Tibial nerve (tissue), 4 donors: ENCODE measurements at regions not wholly inside any gene's neighbourhood (a gene's known extent, or its start where the extent isn't known, plus 50 kb on each side); places are given as distances from the start of the nearest gene placed in this dataset.

Experiments used
- EP300 ChIP-seq, 2 donors: sonication (generic); formaldehyde crosslinking; IDR thresholded peaks; one replicate each; pipeline ENCODE4 v1.6.1; 2017; ENCODE audit warnings: antibody characterized with exemption in 2 of 2, mild to moderate bottlenecking in 1 of 2
- POLR2A ChIP-seq, 2 donors: fragments of 450-650 bp; IDR thresholded peaks; one replicate each; pipeline ENCODE4 v1.6.1; 2017; ENCODE audit warnings: antibody characterized with exemption in 2 of 2, mild to moderate bottlenecking in 2 of 2, moderate library complexity in 2 of 2
- TF ChIP-seq, protein P1 (sequence below), 5 experiments: fragments of 200-600 bp in 3 of 5; fragments of 450-650 bp in 2 of 5; sonication (generic) in 3 of 5; IDR thresholded peaks; one replicate each; pipeline ENCODE4 v1.5.1; 2016 to 2019; ENCODE audit warnings: antibody characterized with exemption in 5 of 5, mild to moderate bottlenecking in 3 of 5, moderate library complexity in 2 of 5

GRCh38 chr7:72524037-72524436 is 111.9 kb upstream of the CALN1 start:
- TF ChIP-seq, protein P1, sequence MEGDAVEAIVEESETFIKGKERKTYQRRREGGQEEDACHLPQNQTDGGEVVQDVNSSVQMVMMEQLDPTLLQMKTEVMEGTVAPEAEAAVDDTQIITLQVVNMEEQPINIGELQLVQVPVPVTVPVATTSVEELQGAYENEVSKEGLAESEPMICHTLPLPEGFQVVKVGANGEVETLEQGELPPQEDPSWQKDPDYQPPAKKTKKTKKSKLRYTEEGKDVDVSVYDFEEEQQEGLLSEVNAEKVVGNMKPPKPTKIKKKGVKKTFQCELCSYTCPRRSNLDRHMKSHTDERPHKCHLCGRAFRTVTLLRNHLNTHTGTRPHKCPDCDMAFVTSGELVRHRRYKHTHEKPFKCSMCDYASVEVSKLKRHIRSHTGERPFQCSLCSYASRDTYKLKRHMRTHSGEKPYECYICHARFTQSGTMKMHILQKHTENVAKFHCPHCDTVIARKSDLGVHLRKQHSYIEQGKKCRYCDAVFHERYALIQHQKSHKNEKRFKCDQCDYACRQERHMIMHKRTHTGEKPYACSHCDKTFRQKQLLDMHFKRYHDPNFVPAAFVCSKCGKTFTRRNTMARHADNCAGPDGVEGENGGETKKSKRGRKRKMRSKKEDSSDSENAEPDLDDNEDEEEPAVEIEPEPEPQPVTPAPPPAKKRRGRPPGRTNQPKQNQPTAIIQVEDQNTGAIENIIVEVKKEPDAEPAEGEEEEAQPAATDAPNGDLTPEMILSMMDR (IDR thresholded peaks at IDR 0.05): no peak
- no peak for TF ChIP-seq POLR2A (IDR thresholded peaks at IDR 0.05)
- no peak for TF ChIP-seq EP300 (IDR thresholded peaks at IDR 0.05)
